ENCODE measurements at regions not wholly inside any gene's neighbourhood (a gene's known extent, or its start where the extent isn't known, plus 50 kb on each side); places are given as distances from the start of the nearest gene placed in this dataset.

DNA sequence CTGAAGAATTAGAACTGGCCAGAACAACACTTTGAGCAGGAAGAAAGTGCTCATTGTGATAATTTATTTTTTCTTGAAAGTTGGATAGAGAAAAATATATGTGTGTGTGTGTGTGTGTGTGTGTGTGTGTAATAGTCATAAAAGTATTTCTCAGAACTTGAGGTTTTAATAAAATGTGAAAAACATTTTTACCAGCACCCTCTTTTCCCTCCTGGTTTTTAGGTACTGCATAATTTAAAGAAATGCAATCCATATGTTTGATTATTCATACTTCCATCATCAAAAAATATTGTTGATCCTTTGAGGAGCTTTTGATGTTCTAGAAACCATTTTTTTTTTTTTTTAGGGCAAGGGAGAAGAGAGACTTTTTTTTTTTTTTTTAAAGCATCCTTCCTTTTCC is 66.8 kb upstream of the JUN start:
- TF ChIP-seq, protein P1, sequence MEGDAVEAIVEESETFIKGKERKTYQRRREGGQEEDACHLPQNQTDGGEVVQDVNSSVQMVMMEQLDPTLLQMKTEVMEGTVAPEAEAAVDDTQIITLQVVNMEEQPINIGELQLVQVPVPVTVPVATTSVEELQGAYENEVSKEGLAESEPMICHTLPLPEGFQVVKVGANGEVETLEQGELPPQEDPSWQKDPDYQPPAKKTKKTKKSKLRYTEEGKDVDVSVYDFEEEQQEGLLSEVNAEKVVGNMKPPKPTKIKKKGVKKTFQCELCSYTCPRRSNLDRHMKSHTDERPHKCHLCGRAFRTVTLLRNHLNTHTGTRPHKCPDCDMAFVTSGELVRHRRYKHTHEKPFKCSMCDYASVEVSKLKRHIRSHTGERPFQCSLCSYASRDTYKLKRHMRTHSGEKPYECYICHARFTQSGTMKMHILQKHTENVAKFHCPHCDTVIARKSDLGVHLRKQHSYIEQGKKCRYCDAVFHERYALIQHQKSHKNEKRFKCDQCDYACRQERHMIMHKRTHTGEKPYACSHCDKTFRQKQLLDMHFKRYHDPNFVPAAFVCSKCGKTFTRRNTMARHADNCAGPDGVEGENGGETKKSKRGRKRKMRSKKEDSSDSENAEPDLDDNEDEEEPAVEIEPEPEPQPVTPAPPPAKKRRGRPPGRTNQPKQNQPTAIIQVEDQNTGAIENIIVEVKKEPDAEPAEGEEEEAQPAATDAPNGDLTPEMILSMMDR (IDR thresholded peaks at IDR 0.05): no peak
- TF ChIP-seq POLR2A (IDR thresholded peaks at IDR 0.05): no peak

Data from thyroid gland (tissue), 4 donors.